Heart right ventricle (tissue), 16 donors: ENCODE measurements at regions not wholly inside any gene's neighbourhood (a gene's known extent, or its start where the extent isn't known, plus 50 kb on each side); places are given as distances from the start of the nearest gene placed in this dataset.

Source experiments
- ATAC-seq, 8 donors: fragments of 200-7000 bp; cut with Tn5 transposase; one replicate each; pipeline ENCODE4 v1.9.1; 2020; ENCODE audit warnings: mild to moderate bottlenecking in 8 of 8, moderate library complexity in 8 of 8, moderate number of reproducible peaks in 1 of 8
- DNase-seq, 2 donors: peaks; one replicate each; pipeline ENCODE4 v3.0.0-alpha.2; 2020
- H3K27ac ChIP-seq, 10 donors: fragments of 200-600 bp; sonication (generic) in 2 of 10; one replicate each; pipeline versions ENCODE4 v1.5.0 to v1.8.0; 2020 to 2022; ENCODE audit warnings: mild to moderate bottlenecking in 3 of 10
- H3K27me3 ChIP-seq, 7 donors: fragments of 200-600 bp; one replicate each; pipeline ENCODE4 v1.8.0; 2021 to 2022; ENCODE audit warnings: mild to moderate bottlenecking in 2 of 7
- H3K36me3 ChIP-seq, 9 donors: fragments of 200-600 bp; sonication (generic) in 1 of 9; one replicate each; pipeline versions ENCODE4 v1.5.0 to v1.8.0; 2020 to 2022; ENCODE audit warnings: mild to moderate bottlenecking in 2 of 9
- H3K4me1 ChIP-seq, 9 donors: fragments of 200-600 bp; sonication (generic) in 1 of 9; one replicate each; pipeline versions ENCODE4 v1.5.0 to v1.8.0; 2020 to 2022; ENCODE audit warnings: mild to moderate bottlenecking in 4 of 9
- H3K4me3 ChIP-seq, 10 donors: fragments of 200-600 bp; sonication (generic) in 2 of 10; one replicate each; pipeline versions ENCODE4 v1.5.0 to v1.8.0; 2020 to 2022; ENCODE audit warnings: mild to moderate bottlenecking in 7 of 10, moderate library complexity in 2 of 10
- H3K9me3 ChIP-seq, 11 donors: fragments of 200-600 bp in 10 of 11; sonication (generic) in 2 of 11; one replicate each; pipeline versions ENCODE4 v1.5.0 to v1.8.0; 2013 to 2022; ENCODE audit warnings: mild to moderate bottlenecking in 2 of 11, control low read depth in 1 of 11, moderate library complexity in 1 of 11
- WGBS, 2 donors: extraction: QIAGEN DNeasy Blood & Tissue Kit; methylation state at CpG; one replicate each; pipeline ENCODE4 v1.1.7; 2013; ENCODE audit warnings: inconsistent platforms in 1 of 2; 5-methylcytosine and 5-hydroxymethylcytosine counted together
- intact Hi-C, 10 donors: fragments of 100-400 bp; cut with DNase I; formaldehyde crosslinking; loops; one replicate each; pipeline versions ENCODE4 v1.11.1 to v1.14.2; 2022
- TF ChIP-seq, protein P1 (sequence below), 9 donors: fragments of 200-600 bp; sonication (generic) in 2 of 9; IDR thresholded peaks; one replicate each; pipeline versions ENCODE4 v1.5.0 to v1.8.0; 2021 to 2022; ENCODE audit warnings: antibody characterized with exemption in 9 of 9, mild to moderate bottlenecking in 5 of 9, moderate library complexity in 1 of 9
- donor health status: Arrhythmogenic right ventricular cardiomyopathy.
- donor health status: ischemic (EF 13 %, LVEDD 7.1; RV severe dilation, severe dysfunction).
- donor health status: healthy with polysubstance abuse.
- donor health status: DM: no; HTN: yes; CAD: no.
- donor health status: DM: no; HTN: no; CAD: no.
- donor health status: ischemic (EF 25% LVEDD 6.9; RV normal size, moderate dysfunction).
- donor health status: ischemic (EF 25% LVEDD 5.7; RV mildly dilated, moderate dysfunction).
- donor health status: healthy.
- donor health status: DM: yes; HTN: yes; CAD: no.
- donor health status: Ischemic cardiomyopathy.
- donor health status: ischemic (EF 35%, LVEDD 5.7; RV mildly dilated, moderate dysfunction).
- donor health status: nonischemic (EF 11% LVEDD 7.7; RV severe dilation, severe dysfunction).
- donor health status: DM: yes; HTN: yes; CAD: no.
- donor health status: PGD.
- donor health status: ischemic (EF 29% LVEDD 5.4; RV normal size, mild dysfunction).
- donor health status: nonischemic (EF 23%, LVEDD 6.1; RV moderate dilation, normal function).

DNA sequence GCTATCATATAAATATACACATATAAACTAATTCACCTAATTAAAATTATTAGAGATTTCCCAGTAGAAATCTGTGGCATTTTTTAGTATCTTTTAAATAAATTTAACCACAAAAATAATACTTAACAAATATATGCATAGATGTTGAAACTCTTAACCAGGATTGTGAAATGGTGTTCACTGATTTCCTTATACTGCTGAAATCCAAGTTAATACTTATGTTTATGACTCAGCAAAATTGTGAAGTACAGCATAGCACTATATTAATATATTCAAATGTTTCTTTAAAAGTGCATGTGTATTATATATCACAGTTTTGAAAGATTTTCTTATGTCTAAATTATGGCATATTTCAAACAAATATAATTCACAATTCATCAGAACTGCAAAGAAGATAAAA is 328.2 kb upstream of the MANEA start:
- no peak overlapping the region for H3K4me3 ChIP-seq
- H3K27ac ChIP-seq: no peak overlapping the region
- no peaks in the 10 kb centered on the region for H3K9me3 ChIP-seq
- H3K4me1 ChIP-seq: no peaks in the 10 kb centered on the region
- no peak for DNase-seq
- intact Hi-C loops: no loop called here
- TF ChIP-seq, protein P1, sequence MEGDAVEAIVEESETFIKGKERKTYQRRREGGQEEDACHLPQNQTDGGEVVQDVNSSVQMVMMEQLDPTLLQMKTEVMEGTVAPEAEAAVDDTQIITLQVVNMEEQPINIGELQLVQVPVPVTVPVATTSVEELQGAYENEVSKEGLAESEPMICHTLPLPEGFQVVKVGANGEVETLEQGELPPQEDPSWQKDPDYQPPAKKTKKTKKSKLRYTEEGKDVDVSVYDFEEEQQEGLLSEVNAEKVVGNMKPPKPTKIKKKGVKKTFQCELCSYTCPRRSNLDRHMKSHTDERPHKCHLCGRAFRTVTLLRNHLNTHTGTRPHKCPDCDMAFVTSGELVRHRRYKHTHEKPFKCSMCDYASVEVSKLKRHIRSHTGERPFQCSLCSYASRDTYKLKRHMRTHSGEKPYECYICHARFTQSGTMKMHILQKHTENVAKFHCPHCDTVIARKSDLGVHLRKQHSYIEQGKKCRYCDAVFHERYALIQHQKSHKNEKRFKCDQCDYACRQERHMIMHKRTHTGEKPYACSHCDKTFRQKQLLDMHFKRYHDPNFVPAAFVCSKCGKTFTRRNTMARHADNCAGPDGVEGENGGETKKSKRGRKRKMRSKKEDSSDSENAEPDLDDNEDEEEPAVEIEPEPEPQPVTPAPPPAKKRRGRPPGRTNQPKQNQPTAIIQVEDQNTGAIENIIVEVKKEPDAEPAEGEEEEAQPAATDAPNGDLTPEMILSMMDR (IDR thresholded peaks at IDR 0.05): no peak
- no peaks in the 10 kb centered on the region for H3K36me3 ChIP-seq
- ATAC-seq: no peak
- no peaks in the 10 kb centered on the region for H3K27me3 ChIP-seq

DNA sequence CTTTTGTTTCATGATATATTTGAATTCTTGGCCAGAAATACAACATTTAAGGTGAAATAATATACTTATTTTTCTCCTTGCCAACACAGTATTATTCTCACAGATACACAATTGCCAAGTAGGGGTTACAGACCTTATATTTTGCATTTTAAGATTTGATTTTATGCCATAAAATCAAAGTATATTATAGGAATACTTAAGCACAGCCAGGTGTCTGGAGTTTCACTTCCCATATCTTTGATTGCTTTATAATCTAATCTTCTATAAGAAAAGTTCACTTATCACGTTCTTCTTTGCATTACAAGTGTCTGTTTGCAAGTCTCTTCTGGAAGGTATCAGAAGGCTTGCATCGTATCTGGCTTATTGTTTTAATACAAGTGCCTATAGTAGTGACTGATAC is 327.7 kb upstream of the MANEA start:
- DNase-seq (no peak), ATAC-seq (no peak)
- 45 to 48% methylated on average over 2 of the region's 2 CpGs for WGBS, 2 donors
- Histone ChIP-seq H3K36me3 (no peaks in the 10 kb centered on the region), H3K4me3 (no peak overlapping the region), H3K4me1 (no peaks in the 10 kb centered on the region), H3K27ac (no peak overlapping the region), H3K27me3 (no peaks in the 10 kb centered on the region), H3K9me3 (no peaks in the 10 kb centered on the region)
- intact Hi-C loops: no loop called here
- TF ChIP-seq, protein P1 (IDR thresholded peaks at IDR 0.05): no peak

DNA sequence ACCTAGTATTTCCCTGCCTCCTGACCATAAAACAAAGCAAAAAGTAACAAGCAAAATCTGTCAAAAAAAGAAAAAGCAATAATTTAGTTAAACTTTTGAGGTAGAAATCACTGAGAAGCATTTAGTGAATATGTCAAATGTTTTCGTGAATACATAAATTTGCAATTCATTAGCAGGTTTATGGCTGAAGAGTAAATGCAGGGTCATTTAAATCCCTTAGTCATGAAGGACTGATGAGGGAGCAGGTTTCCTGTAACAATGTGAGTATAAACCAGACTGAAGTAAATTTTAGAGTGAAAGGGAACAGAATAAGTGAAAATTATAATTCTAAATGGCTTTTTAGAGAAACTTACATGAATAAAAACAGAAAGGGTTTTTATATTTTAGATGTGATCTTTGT is 313.5 kb upstream of the MANEA start:
- Histone ChIP-seq H3K27ac (no peak overlapping the region), H3K36me3 (no peaks in the 10 kb centered on the region), H3K27me3 (no peaks in the 10 kb centered on the region), H3K4me1 (no peaks in the 10 kb centered on the region), H3K4me3 (no peak overlapping the region), H3K9me3 (peaks cover 0 to 33% (median 0%) of the 10 kb centered on the region in 11 donors)
- no peak for DNase-seq
- WGBS, 2 donors: 0 to 38% methylated on average over 1 of the region's 1 CpG
- no peak for ATAC-seq
- intact Hi-C loops: no loop called here
- TF ChIP-seq, protein P1 (IDR thresholded peaks at IDR 0.05): no peak

DNA sequence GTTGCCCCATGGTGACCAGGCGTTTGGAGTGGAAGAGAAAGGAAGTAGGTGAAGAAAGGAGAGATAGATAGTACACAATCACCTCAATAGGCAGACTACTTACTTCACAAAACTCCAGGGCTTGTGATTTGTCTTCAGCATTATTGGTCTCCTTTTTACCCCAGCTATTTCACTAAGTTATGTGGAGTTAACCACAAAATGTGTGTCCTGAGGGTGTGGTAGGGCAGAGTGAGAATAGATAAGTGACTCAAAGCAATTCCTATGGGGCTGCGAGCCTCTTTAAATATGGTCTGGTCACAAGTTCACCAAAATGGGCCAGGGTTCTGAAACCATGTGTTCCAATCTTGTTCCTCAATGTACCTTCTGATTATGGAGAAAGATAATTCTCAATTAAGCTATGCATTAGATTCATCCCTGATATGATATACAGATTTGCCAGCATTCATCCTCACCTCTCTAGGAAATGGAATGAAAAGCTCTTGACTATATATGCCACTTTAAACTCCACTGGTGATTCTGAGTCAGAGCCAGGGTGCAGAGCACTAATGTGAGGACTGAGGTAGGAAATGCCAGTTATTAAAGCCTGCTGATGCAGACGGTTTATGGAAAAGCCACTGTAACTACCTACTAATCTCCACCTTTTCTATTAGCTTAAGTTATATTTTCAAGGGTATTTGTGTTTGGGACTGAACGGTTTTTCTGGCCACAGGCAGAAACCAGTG is 310.6 kb upstream of the MANEA start:
- DNase-seq (no peak), ATAC-seq (no peak)
- no peak overlapping the region for H3K4me3 ChIP-seq
- peaks cover 0 to 27% (median 0%) of the 10 kb centered on the region in 11 donors for H3K9me3 ChIP-seq
- no peaks in the 10 kb centered on the region for H3K4me1 ChIP-seq
- intact Hi-C loops: no loop called here
- no peak overlapping the region for H3K27ac ChIP-seq
- WGBS, 2 donors: 65 to 68% methylated on average over 4 of the region's 4 CpGs
- H3K27me3 ChIP-seq: no peaks in the 10 kb centered on the region
- TF ChIP-seq, protein P1 (IDR thresholded peaks at IDR 0.05): no peak
- no peaks in the 10 kb centered on the region for H3K36me3 ChIP-seq
